Gastrocnemius medialis (tissue), 4 donors: ENCODE measurements at regions not wholly inside any gene's neighbourhood (a gene's known extent, or its start where the extent isn't known, plus 50 kb on each side); places are given as distances from the start of the nearest gene placed in this dataset.

Source experiments
- POLR2A ChIP-seq, 2 donors: fragments of 450-650 bp; IDR thresholded peaks; one replicate each; pipeline ENCODE4 v1.6.1; 2017; ENCODE audit warnings: antibody characterized with exemption in 2 of 2, mild to moderate bottlenecking in 2 of 2, moderate library complexity in 2 of 2
- TF ChIP-seq, protein P1 (sequence below), 5 experiments: fragments of 450-650 bp in 3 of 5; fragments of 200-600 bp in 2 of 5; sonication (generic) in 2 of 5; IDR thresholded peaks in 4 of 5; conservative IDR thresholded peaks in 1 of 5; 1 replicate in 4 of 5; 2 replicates in 1 of 5; pipeline ENCODE4 v1.5.1; 2016 to 2019; ENCODE audit warnings: antibody characterized with exemption in 5 of 5, mild to moderate bottlenecking in 3 of 5, moderate library complexity in 3 of 5

DNA sequence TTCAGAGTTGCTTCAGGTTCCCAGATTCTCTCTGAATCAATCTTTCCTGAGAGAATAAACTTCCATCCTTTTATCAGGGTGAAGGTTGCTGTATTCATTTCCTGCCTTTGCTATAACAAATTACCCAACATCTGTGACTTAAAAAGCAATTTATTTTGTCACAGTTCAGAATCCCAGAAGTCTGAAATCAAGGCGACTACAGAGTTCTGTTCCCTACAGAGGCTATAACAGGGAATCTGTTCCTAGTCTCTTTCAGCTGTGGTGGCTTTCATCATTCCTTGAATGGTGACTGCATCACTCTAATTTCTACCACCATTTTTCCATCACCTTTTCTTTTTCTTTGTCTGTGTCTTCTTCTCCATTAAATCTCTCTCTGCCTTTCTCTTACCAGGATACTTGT, 459.3 kb upstream of the PRR20A start:
- TF ChIP-seq, protein P1, sequence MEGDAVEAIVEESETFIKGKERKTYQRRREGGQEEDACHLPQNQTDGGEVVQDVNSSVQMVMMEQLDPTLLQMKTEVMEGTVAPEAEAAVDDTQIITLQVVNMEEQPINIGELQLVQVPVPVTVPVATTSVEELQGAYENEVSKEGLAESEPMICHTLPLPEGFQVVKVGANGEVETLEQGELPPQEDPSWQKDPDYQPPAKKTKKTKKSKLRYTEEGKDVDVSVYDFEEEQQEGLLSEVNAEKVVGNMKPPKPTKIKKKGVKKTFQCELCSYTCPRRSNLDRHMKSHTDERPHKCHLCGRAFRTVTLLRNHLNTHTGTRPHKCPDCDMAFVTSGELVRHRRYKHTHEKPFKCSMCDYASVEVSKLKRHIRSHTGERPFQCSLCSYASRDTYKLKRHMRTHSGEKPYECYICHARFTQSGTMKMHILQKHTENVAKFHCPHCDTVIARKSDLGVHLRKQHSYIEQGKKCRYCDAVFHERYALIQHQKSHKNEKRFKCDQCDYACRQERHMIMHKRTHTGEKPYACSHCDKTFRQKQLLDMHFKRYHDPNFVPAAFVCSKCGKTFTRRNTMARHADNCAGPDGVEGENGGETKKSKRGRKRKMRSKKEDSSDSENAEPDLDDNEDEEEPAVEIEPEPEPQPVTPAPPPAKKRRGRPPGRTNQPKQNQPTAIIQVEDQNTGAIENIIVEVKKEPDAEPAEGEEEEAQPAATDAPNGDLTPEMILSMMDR (IDR thresholded peaks at IDR 0.05 in 4 of 5, conservative IDR thresholded peaks at IDR 0.05 in 1 of 5), result no peak
- TF ChIP-seq POLR2A (IDR thresholded peaks at IDR 0.05), result no peak
